ENCODE measurements at regions not wholly inside any gene's neighbourhood (a gene's known extent, or its start where the extent isn't known, plus 50 kb on each side); places are given as distances from the start of the nearest gene placed in this dataset.

GRCh38 chr19:56971230-56971629, 130.7 kb upstream of the PEG3 start:
- Histone ChIP-seq H3K36me3 (ENCODE audit: insufficient read depth, low read length) (no peaks in the 10 kb centered on the region), H3K9me3 (ENCODE audit: low read length) (no peaks in the 10 kb centered on the region), H3K27ac (ENCODE audit: low read length) (no peak overlapping the region), H4K20me1 (ENCODE audit: insufficient read depth) (no peaks in the 10 kb centered on the region), H3K4me3 (ENCODE audit: low read length) (no peak overlapping the region), H3K4me2 (ENCODE audit: low read length) (no peak overlapping the region), H3F3A (ENCODE audit: insufficient read depth, low read length, poor library complexity, severe bottlenecking) (no peaks in the 10 kb centered on the region), H3K27me3 (ENCODE audit: insufficient read depth, low read depth, low read length) (no peaks in the 10 kb centered on the region), H3K9ac (ENCODE audit: low read length) (no peak overlapping the region), H3K9me2 (ENCODE audit: insufficient read depth, low read length) (no peaks in the 10 kb centered on the region), H3K79me2 (replicated peaks; ENCODE audit: insufficient read depth, low read length) (no peaks in the 10 kb centered on the region), H2AFZ (ENCODE audit: low read depth, low read length) (no peak overlapping the region)
- TF ChIP-seq CTCF (IDR thresholded peaks at IDR 0.05; ENCODE audit: poor library complexity, severe bottlenecking) (no peak), TAF1 (IDR thresholded peaks at IDR 0.05; ENCODE audit: low read depth) (no peak), RAD21 (conservative IDR thresholded peaks at IDR 0.05) (no peak), SMC3 (conservative IDR thresholded peaks at IDR 0.05; ENCODE audit: poor library complexity) (no peak), EZH2 (IDR thresholded peaks at IDR 0.05; ENCODE audit: borderline replicate concordance, insufficient read depth, low read length, poor library complexity, severe bottlenecking) (no peak), EP300 (conservative IDR thresholded peaks at IDR 0.05; ENCODE audit: poor library complexity, severe bottlenecking) (no peak), MXI1 (conservative IDR thresholded peaks at IDR 0.05; ENCODE audit: poor library complexity, severe bottlenecking) (no peak), POLR2AphosphoS5 (IDR thresholded peaks at IDR 0.05) (no peak), REST (IDR thresholded peaks at IDR 0.05; ENCODE audit: borderline replicate concordance) (no peak)

- Histone ChIP-seq H3K79me2 (replicated peaks; ENCODE audit: insufficient read depth, low read length) (no peaks in the 10 kb centered on the region), H2AFZ (ENCODE audit: low read depth, low read length) (no peak overlapping the region), H3K9me3 (ENCODE audit: low read length) (peaks cover 3% of the 10 kb centered on the region), H3K27ac (ENCODE audit: low read length) (peak overlapping the region; percentile 71), H3K4me3 (ENCODE audit: low read length) (no peak overlapping the region), H3K9ac (ENCODE audit: low read length) (no peak overlapping the region), H3F3A (ENCODE audit: insufficient read depth, low read length, poor library complexity, severe bottlenecking) (no peaks in the 10 kb centered on the region), H3K27me3 (ENCODE audit: insufficient read depth, low read depth, low read length) (no peaks in the 10 kb centered on the region), H3K36me3 (ENCODE audit: insufficient read depth, low read length) (no peaks in the 10 kb centered on the region), H3K9me2 (ENCODE audit: insufficient read depth, low read length) (no peaks in the 10 kb centered on the region), H4K20me1 (ENCODE audit: insufficient read depth) (no peaks in the 10 kb centered on the region), H3K4me2 (ENCODE audit: low read length) (no peak overlapping the region)
- TF ChIP-seq SMC3 (conservative IDR thresholded peaks at IDR 0.05; ENCODE audit: poor library complexity) = no peak
- no peak for TF ChIP-seq CTCF (IDR thresholded peaks at IDR 0.05; ENCODE audit: poor library complexity, severe bottlenecking)
- no peak for TF ChIP-seq RAD21 (conservative IDR thresholded peaks at IDR 0.05)
- no peak for TF ChIP-seq POLR2AphosphoS5 (IDR thresholded peaks at IDR 0.05)
- TF ChIP-seq MXI1 (conservative IDR thresholded peaks at IDR 0.05; ENCODE audit: poor library complexity, severe bottlenecking) = no peak
- no peak for TF ChIP-seq TAF1 (IDR thresholded peaks at IDR 0.05; ENCODE audit: low read depth)
- TF ChIP-seq EP300 (conservative IDR thresholded peaks at IDR 0.05; ENCODE audit: poor library complexity, severe bottlenecking) = no peak
- TF ChIP-seq EZH2 (IDR thresholded peaks at IDR 0.05; ENCODE audit: borderline replicate concordance, insufficient read depth, low read length, poor library complexity, severe bottlenecking) = no peak
- TF ChIP-seq REST (IDR thresholded peaks at IDR 0.05; ENCODE audit: borderline replicate concordance) = no peak
Observed at GRCh38 chr19:56972291-56972841, 131.8 kb upstream of the PEG3 start.
